H9 (cell line): ENCODE measurements at regions not wholly inside any gene's neighbourhood (a gene's known extent, or its start where the extent isn't known, plus 50 kb on each side); places are given as distances from the start of the nearest gene placed in this dataset.

Source experiments
- DNase-seq: peaks from one replicate; pipeline ENCODE4 v3.0.0-alpha.2; 2017
- H2AFZ ChIP-seq: one replicate; pipeline ENCODE4 v1.6.1; 2013; ENCODE audit warnings: mild to moderate bottlenecking, low read length, control low read depth, moderate library complexity
- H2AK5ac ChIP-seq: 2 replicates; pipeline ENCODE4 v1.6.1; 2013; ENCODE audit warnings: low read length, control low read depth, mixed read lengths; ENCODE audit not compliant: insufficient read length
- H2BK120ac ChIP-seq: one replicate; pipeline ENCODE4 v1.6.1; 2013; ENCODE audit warnings: low read depth, mild to moderate bottlenecking, low read length, control low read depth, inconsistent platforms; ENCODE audit not compliant: poor library complexity, severe bottlenecking
- H2BK12ac ChIP-seq: 2 replicates; pipeline ENCODE4 v1.6.1; 2013; ENCODE audit warnings: low read length, control low read depth, mixed read lengths, low read depth; ENCODE audit not compliant: insufficient read length
- H2BK15ac ChIP-seq: 2 replicates; pipeline ENCODE4 v1.6.1; 2013; ENCODE audit warnings: low read depth, low read length, control low read depth
- H2BK20ac ChIP-seq: one replicate; pipeline ENCODE4 v1.6.1; 2013; ENCODE audit warnings: low read depth, mild to moderate bottlenecking, low read length, control low read depth, inconsistent platforms; ENCODE audit not compliant: poor library complexity, severe bottlenecking
- H2BK5ac ChIP-seq: 2 replicates; pipeline ENCODE4 v1.6.1; 2013; ENCODE audit warnings: low read length, control low read depth, mixed read lengths; ENCODE audit not compliant: insufficient read length
- H3K14ac ChIP-seq: 2 replicates; pipeline ENCODE4 v1.6.1; 2013; ENCODE audit warnings: low read length, control low read depth; ENCODE audit not compliant: insufficient read depth
- H3K18ac ChIP-seq: 2 replicates; pipeline ENCODE4 v1.6.1; 2013; ENCODE audit warnings: low read depth, mild to moderate bottlenecking, mixed read lengths, low read length, control low read depth; ENCODE audit not compliant: insufficient read length
- H3K23ac ChIP-seq: 2 replicates; pipeline ENCODE4 v1.6.1; 2013; ENCODE audit warnings: low read length, control low read depth, mixed read lengths, low read depth; ENCODE audit not compliant: insufficient read length
- H3K23me2 ChIP-seq: 2 replicates; pipeline ENCODE4 v1.6.1; 2013; ENCODE audit warnings: low read depth, mild to moderate bottlenecking, mixed read lengths, low read length, control low read depth; ENCODE audit not compliant: insufficient read length, poor library complexity, severe bottlenecking
- H3K27ac ChIP-seq: 2 replicates; pipeline ENCODE4 v1.5.1; 2013; ENCODE audit warnings: low read length, control low read depth, mixed read lengths, low read depth; ENCODE audit not compliant: insufficient read length
- H3K27me3 ChIP-seq: 2 replicates; pipeline ENCODE4 v1.6.1; 2013; ENCODE audit warnings: low read length, control low read depth, inconsistent platforms; ENCODE audit not compliant: insufficient read depth
- H3K4ac ChIP-seq: 2 replicates; pipeline ENCODE4 v1.6.1; 2013; ENCODE audit warnings: low read depth, mild to moderate bottlenecking, control low read depth, inconsistent platforms, low read length, moderate library complexity
- H3K4me1 ChIP-seq: 2 replicates; pipeline ENCODE4 v1.6.1; 2013; ENCODE audit warnings: low read length, control low read depth, inconsistent platforms; ENCODE audit not compliant: insufficient read depth
- H3K4me2 ChIP-seq: 2 replicates; pipeline ENCODE4 v1.6.1; 2013; ENCODE audit warnings: low read length, control low read depth, mixed read lengths; ENCODE audit not compliant: insufficient read length, insufficient read depth
- H3K56ac ChIP-seq: 2 replicates; pipeline ENCODE4 v1.6.1; 2013; ENCODE audit warnings: low read depth, mild to moderate bottlenecking, mixed read lengths, low read length, control low read depth; ENCODE audit not compliant: insufficient read length
- H3K79me1 ChIP-seq: 2 replicates; pipeline ENCODE4 v1.6.1; 2013; ENCODE audit warnings: low read depth, mild to moderate bottlenecking, moderate library complexity, low read length, control low read depth, inconsistent platforms; ENCODE audit not compliant: insufficient read depth, poor library complexity, severe bottlenecking
- H3K79me2 ChIP-seq: 2 replicates; pipeline ENCODE4 v1.6.1; 2013; ENCODE audit warnings: low read length, control low read depth, inconsistent platforms; ENCODE audit not compliant: insufficient read depth
- H3K9ac ChIP-seq: 2 replicates; pipeline ENCODE4 v1.6.1; 2013; ENCODE audit warnings: low read length, control low read depth, mixed read lengths; ENCODE audit not compliant: insufficient read length; ENCODE audit errors: extremely low read depth
- H3K9me3 ChIP-seq: one replicate; pipeline ENCODE4 v1.6.1; 2013; ENCODE audit warnings: low read depth, low read length, inconsistent platforms; ENCODE audit not compliant: control insufficient read depth
- H3T11ph ChIP-seq: one replicate; pipeline ENCODE4 v1.6.1; 2013; ENCODE audit warnings: mild to moderate bottlenecking, low read length, control low read depth, inconsistent platforms
- H4K20me1 ChIP-seq: one replicate; pipeline ENCODE4 v1.6.1; 2013; ENCODE audit not compliant: control insufficient read depth, insufficient read length, insufficient read depth
- H4K5ac ChIP-seq: 2 replicates; pipeline ENCODE4 v1.6.1; 2013; ENCODE audit warnings: low read depth, mild to moderate bottlenecking, mixed read lengths, low read length, control low read depth; ENCODE audit not compliant: insufficient read length
- H4K8ac ChIP-seq: replicated peaks from 2 replicates; pipeline ENCODE4 v1.6.1; 2013; ENCODE audit warnings: low read length, control low read depth, mixed read lengths, low read depth; ENCODE audit not compliant: insufficient read length
- H4K91ac ChIP-seq: 2 replicates; pipeline ENCODE4 v1.6.1; 2013; ENCODE audit warnings: low read depth, mild to moderate bottlenecking, moderate library complexity, mixed read lengths, low read length, control low read depth; ENCODE audit not compliant: insufficient read length
- H3K27ac Mint-ChIP-seq, 3 experiments: 2 replicates in 2 of 3; 3 replicates in 1 of 3; pipeline ENCODE4 v1.8.0; 2020 to 2021; ENCODE audit warnings: mixed read lengths in 3 of 3, mild to moderate bottlenecking in 1 of 3, moderate library complexity in 1 of 3
- H3K27me3 Mint-ChIP-seq: 2 replicates; pipeline ENCODE4 v1.8.0; 2021; ENCODE audit warnings: low read depth, mild to moderate bottlenecking, moderate library complexity, mixed read lengths
- H3K36me3 Mint-ChIP-seq, 3 experiments: 2 replicates in 2 of 3; 3 replicates in 1 of 3; pipeline ENCODE4 v1.8.0; 2020 to 2021; ENCODE audit warnings: low read depth in 3 of 3, mixed read lengths in 3 of 3; ENCODE audit not compliant: insufficient read depth in 1 of 3
- H3K4me1 Mint-ChIP-seq, 2 experiments: 2 replicates each; pipeline ENCODE4 v1.8.0; 2020; ENCODE audit warnings: mixed read lengths in 2 of 2
- H3K4me3 Mint-ChIP-seq, 2 experiments: 2 replicates in 1 of 2; 3 replicates in 1 of 2; pipeline ENCODE4 v1.8.0; 2020 to 2021; ENCODE audit warnings: mild to moderate bottlenecking in 2 of 2, mixed read lengths in 2 of 2, moderate library complexity in 1 of 2
- H3K9me3 Mint-ChIP-seq, 2 experiments: 2 replicates in 1 of 2; 3 replicates in 1 of 2; pipeline ENCODE4 v1.8.0; 2020; ENCODE audit warnings: mild to moderate bottlenecking in 2 of 2, mixed read lengths in 2 of 2, moderate library complexity in 1 of 2
- CTCF ChIP-seq: fragments of 200-600 bp; sonication (generic); conservative IDR thresholded peaks from 3 replicates; pipeline ENCODE4 v1.8.0; 2021; ENCODE audit warnings: antibody characterized with exemption, mild to moderate bottlenecking
- WGBS: extraction: QIAGEN DNeasy Blood & Tissue Kit; methylation state at CpG from one replicate; pipeline ENCODE4 v1.1.7; 2013; ENCODE audit warnings: missing lambda C conversion rate, low lambda C conversion rate, mixed read lengths; ENCODE audit not compliant: insufficient read length; ENCODE audit errors: extremely low coverage; 5-methylcytosine and 5-hydroxymethylcytosine counted together

- Histone ChIP-seq H3K4ac (no peak overlapping the region), H2BK12ac (no peak overlapping the region), H3K9ac (no peak overlapping the region), H2BK15ac (no peak overlapping the region), H2AFZ (no peak overlapping the region), H4K5ac (no peak overlapping the region), H3K9me3 (no peaks in the 10 kb centered on the region), H3K27me3 (no peaks in the 10 kb centered on the region), H4K91ac (no peak overlapping the region), H3K56ac (no peak overlapping the region), H3K4me1 (no peaks in the 10 kb centered on the region), H3K79me1 (no peaks in the 10 kb centered on the region), H3K23me2 (no peaks in the 10 kb centered on the region), H4K20me1 (no peaks in the 10 kb centered on the region), H3K4me2 (no peak overlapping the region), H4K8ac (no peak overlapping the region), H2BK20ac (no peak overlapping the region), H3T11ph (no peak overlapping the region), H2BK5ac (no peak overlapping the region), H3K14ac (no peak overlapping the region), H3K23ac (no peak overlapping the region), H2AK5ac (no peak overlapping the region), H3K79me2 (no peaks in the 10 kb centered on the region), H3K27ac (no peak overlapping the region), H3K18ac (no peak overlapping the region), H2BK120ac (no peak overlapping the region)
- Mint-ChIP-seq H3K4me3 (no peak overlapping the region), H3K4me1 (peaks cover 4 to 14% of the 10 kb centered on the region in 2 experiments; a peak in 3 of 4 replicates), H3K9me3 (peaks cover 3 to 8% of the 10 kb centered on the region in 2 experiments; a peak in 2 of 5 replicates), H3K27me3 (peaks cover 21% of the 10 kb centered on the region), H3K36me3 (peaks cover 0 to 5% (median 1%) of the 10 kb centered on the region in 3 experiments; a peak in 2 of 7 replicates), H3K27ac (no peak overlapping the region)
- WGBS = no CpG with 5 or more reads among the region's 3 CpGs
- no peak for DNase-seq
- TF ChIP-seq CTCF = no peak
These were observed 379.8 kb downstream of the MED13L start for GRCh38 chr12:115897729-115898128.
